GM21723 (cell line): ENCODE measurements at regions not wholly inside any gene's neighbourhood (a gene's known extent, or its start where the extent isn't known, plus 50 kb on each side); places are given as distances from the start of the nearest gene placed in this dataset.
"Not testable (repeated sequence)": the region's sequence is repeated elsewhere in the genome, so short reads cannot be mapped to it uniquely, and the experiment has no call there.

Experiments
- ATAC-seq: cut with Tn5 transposase; IDR thresholded peaks from one replicate; pipeline ENCODE4 v1.9.1; 2021; ENCODE audit warnings: mild to moderate bottlenecking, moderate library complexity; ENCODE audit not compliant: unreplicated experiment

DNA sequence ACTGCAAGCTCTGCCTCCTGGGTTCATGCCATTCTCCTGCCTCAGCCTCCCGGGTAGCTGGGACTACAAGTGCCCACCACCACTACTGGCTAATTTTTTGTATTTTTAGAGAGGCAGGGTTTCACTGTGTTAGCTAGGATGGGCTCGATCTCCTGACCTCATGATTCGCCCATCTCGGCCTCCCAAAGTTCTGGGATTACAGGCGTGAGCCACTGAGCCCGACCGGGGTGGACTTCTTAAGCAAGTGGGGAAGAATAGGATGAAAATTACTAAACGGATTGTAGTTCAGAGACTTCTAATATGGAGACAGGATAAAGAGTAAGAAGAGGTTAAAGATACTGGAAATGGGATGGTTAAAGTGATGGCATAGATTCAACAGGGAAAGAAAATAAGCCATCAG lies 132.3 kb upstream of the IRX2 start:
- no peak for ATAC-seq

DNA sequence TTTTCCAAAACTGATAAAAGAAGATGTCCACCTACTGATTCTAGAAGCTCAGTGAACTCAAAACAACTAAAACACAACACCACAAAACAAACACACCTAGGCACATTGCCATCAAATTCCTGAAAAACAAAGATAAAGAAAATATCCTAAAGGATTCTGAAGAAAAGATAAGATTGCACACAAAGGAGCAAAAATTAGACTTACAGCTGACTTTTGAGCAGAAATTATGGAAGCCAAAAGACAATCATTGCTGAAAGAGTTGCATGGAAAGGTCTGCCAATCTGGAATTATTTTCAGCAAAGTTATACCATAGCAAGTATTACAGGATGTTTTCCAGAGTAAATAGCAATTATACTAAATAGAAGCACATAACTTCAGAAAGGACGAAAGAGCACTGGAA lies 128.2 kb upstream of the IRX2 start:
- no peak for ATAC-seq

DNA sequence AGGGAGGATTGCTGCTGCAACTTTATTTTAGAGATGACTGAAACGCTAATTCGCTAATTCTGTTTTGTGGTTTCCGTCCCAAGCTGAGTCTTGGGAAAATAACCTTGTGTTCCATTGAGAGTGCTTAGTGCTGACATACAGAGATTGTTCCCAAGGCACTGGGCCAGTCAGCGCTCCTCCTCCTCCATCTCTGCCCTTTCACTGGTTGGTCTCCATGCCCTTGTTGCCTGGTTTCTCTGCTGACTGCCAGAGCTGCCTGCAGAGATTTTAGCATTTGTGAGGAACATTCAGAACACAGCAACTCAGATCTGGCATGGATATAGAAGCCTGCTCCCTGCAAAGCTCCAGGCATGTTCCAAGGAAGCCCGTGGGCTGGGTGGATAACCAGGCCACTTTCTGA lies 126.0 kb upstream of the IRX2 start:
- no peak for ATAC-seq

DNA sequence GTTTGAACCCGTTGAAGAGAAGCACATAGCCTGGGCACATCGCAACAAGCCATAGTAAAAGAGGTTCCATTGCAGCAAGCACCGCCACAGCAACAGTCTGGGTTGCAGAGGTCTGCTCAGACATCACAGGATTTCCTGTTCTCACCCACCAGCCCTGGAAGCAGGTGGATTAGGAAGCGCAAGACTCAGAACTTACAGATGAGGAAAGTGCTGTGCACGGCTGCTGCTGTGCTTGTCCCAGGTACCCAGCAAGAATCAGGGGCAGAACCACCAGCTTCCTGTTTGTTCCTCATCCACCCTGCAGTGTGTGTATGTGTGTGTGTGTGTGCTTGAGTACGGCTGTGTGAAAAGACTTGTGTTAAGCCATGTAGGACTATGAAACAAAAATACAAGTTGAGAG lies 124.7 kb upstream of the IRX2 start:
- ATAC-seq = no peak

DNA sequence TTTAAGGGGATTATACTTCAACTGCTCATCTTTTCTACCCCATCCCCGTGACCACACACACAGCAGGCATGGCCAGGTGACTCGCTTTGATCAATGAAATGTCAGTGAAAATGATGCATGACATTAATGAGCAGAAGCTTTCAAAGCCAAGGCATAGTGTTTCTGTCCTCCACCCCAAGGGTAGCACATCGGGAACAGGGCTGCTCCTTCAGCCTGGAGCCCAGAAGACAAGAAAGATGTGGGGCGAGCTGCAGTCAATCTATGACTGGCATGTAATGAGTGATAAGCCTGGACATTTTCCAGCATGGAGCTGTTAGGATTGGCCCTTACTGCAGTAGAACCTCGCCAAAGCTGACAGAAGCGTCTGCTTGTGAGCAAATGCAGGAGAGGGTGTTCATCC lies 122.6 kb upstream of the IRX2 start:
- ATAC-seq = no peak

DNA sequence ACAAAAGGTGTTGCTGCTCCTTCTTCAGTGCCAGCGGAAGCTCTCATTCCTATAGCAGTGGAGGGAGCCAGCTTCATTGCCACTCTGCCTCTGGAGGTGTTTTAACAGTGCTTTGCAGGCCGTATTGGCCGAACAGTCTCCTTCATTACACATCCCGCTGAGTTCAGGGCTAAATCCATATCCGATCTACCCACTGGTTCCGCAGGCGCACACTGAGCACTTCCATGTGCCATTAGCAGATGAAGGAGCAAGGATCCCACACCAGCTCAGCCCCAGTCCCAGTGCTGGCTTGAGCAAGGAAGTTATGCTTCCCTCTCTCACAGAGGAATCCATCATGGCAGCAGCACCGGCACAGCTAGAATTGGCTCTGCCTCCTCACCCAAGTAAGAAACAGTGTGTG lies 121.2 kb upstream of the IRX2 start:
- ATAC-seq = no peak

DNA sequence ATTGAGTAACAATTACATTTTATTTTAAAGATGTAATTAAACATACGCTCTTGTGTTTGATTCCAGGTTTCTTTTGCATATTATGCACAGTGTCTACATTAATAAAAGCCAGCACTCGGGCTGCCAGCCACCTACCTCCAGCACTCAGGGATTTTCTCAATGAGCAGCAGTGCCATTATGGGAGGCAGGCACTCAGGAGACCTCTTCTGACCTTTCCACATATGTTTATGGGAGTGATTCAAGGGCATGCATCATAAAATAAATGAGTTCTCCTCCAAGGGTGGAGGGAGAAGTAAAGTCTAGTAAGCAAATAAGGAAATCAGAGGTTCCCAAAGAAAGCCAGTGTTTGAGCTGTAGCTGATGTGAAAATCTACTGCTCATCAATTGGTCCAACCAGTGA lies 119.8 kb upstream of the IRX2 start:
- ATAC-seq = no peak

DNA sequence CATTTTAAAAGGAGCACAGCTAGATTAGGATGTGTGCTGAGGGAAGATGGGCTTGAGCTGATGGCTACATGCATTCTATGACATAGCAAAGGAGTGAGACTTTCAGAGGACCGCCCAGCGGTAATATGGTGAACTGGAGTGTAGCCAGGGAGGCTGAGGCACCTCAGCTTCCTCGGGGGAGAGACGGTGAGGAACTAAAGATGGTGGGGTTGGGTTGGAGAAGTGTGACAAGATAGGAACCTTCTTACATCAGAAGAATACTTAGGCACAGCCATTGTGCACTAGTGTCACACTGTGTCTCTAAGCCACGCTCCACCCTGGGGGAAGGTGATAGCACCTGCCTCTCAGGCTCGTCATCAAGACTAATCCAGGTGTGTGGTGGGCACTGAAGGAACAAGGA lies 118.0 kb upstream of the IRX2 start:
- no peak for ATAC-seq

DNA sequence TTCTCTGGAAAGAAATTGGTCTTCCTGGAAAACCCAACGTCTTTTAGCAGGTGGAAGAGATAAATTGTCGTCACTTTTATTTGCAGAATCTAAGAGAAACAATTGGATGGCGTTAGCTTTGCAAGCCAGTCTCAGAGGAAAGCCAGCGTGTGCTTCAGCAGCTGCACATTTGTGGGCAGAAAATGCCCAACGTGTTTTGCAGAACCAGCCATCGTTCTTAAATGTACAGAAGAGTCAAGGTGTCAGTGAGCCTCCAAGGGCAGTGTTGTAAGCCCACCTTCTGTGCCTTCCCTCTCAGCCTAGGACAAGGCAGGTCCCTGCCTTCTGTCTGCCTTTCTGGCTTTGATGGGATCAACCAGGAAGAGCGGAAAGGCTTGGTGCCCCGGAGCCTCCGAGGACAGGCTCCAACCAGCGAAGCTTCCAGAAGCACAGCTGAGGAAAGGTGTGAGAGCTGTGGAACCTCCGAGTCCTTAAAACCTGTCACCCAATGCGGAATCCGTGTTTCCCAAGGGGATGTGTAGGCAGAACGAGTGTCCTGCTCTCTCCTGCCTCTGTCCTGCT lies 116.0 kb upstream of the IRX2 start:
- no peak for ATAC-seq

DNA sequence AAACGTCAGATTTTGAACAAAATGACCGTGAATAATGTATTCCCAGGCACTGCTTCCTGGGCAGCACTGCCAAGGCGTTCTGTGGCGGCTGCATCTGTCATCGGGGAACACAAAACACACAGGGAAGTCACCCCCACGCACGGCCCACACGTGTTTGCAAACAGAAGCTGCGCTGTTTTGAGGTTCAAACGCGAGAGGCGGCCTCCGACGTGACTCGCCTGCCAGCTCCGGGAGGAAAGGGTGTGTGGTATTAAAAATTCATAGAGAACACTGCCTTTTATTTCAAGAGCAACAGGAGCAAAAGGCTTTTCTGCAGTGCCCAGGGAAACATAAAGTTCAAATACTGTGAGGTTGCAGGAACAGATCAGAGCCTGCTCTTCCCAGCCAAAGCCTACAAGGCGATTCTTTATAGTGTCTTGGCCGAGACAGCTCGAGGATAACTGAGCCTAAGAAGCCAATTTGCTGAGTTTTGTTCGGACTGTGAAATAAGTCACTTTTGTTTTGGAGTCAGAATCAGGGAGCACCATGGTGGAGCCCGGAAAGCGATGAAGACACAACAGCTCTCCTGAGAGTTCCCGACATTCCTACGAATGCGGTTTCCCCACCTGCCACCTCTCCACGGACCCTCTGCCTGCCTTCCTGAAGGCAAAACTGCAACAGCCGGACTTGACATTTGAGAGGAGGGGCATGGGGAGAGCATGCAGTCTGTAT lies 115.3 kb upstream of the IRX2 start:
- no peak for ATAC-seq

DNA sequence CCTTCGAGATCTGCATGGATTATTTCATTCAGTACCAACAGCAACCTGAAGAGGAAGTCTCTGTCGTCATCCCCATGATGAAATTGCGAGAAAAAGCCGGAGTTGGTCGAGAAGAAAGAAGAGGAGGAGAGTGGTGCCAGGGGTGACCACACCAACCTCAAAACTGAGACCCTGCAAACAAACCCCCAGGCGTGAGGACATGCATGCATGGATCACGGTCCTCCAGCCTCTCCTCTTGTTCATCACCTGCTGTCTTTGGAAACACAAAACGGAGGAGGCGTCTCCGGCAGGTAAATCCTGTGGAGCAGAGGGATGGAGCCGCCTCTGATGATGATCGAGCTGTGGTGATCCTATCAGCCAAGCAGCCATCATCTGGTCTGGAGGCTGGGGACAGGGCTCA lies 114.4 kb upstream of the IRX2 start:
- no peak for ATAC-seq

DNA sequence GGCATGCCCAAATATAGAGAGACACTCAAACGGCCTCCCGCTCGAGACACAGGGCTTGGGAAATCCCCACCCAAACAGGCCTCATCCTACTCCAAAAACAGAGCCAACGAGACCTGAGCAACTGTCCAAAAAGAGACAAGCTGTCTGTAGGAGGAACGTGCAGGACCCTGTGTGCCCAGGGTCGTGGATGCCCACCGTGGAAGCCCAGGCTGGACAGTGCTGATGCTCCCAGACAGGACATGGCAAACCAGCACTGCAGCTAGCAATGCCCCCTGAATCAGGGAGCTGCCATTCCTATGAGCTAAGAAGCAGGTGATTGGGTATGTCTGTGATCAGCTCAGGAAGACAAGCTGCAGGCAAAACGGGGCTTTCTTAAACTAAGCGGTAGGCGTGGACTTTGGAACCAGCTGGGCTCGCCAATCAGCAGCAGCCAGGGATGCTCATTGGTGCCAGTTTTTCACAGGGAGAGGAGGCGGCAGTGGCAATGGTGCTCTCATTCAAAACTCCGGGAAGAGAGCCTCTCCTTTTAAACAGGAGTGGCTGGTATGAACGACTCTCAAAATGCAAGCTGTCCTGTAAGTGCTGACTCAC lies 113.1 kb upstream of the IRX2 start:
- ATAC-seq = no peak

DNA sequence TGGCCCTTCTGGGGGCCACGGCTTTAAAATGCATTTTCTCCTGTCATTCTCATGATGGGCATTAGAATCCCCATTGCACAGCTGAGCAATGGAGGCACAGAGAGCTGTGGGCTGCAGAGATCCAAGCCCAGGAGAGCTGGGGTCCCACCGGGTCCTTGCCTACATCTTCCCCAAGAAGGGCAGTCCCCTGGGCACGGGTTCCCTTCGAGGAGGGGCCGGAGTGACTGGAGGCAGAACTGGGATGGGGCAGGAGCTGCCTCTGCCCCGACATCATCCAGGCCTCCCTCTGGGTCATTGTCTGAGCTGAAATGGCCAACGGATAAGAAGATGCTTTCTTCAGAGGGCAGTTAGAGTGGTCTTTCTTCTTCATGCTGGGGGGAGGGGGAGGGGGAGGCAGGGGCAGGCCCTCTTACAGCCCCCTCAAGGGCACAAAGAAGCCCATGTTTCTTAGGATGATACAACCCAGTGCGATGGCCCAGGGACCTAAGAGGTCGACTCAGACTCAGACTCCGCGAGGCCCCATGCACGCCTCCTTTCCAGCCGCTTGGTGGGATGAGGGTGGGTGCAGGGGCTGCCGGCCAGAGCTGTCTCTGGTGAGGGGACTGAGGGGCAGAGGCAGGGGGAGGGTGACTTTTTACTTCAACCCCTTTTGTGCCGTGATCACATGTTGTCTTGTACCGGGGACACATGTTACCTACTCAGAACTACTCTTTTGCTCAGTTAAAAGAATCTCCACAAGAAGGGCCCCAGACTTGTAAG lies 112.4 kb upstream of the IRX2 start:
- ATAC-seq = no peak

DNA sequence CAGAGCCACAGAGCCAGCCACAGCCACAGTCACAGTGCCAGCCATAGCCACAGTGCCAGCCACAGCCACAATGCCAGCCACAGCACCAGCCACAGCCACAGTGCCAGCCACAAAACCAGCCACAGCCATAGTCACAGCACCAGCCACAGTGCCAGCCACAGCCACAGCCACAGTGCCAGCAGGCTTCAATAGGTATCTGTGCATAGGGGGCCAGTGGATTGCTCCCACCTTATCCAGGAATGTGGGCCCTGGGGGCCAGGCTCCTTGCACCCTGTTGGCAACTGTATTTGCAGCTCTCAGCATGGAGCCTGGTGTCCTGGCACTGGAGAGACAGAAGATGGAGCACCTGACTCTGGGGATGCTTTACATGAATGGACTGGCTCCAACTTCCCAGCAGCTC lies 111.7 kb upstream of the IRX2 start:
- no peak for ATAC-seq

DNA sequence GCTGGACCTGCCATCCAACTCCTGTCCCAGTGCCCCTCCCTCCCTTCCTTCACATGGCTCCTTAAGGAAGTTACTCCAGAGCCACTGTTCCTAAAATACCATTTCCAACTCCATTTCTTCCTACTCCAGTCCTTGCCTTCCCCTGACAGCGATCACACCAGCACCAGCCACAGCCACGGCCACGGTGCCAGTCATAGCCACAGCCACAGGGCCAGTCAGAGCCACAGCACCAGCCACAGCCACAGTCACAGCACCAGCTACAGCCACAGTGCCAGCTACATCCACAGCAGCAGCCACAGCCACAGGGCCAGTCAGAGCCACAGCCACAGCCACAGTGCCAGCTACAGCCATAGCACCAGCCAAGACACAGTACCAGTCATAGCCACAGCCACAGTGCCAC lies 110.7 kb upstream of the IRX2 start:
- ATAC-seq = not testable (repeated sequence)

DNA sequence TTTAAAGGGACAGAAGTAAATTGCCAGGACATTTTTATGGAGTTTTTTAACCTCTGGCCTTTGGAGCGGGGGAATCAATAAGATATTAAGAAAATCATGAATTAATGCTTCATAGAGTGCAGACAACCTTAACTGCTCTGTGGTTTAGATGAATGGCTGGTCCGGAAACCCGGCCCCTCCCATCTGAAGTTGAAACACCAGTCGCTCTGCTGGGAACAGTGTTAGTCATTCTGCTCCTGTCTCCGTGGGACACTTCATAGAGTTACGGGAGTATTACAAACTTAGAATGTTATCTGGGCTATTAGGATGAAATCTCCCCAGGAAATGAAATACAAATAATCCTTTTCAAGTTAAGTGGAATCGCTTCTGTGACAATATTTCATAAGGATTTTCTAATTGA lies 110.1 kb upstream of the IRX2 start:
- ATAC-seq = no peak

DNA sequence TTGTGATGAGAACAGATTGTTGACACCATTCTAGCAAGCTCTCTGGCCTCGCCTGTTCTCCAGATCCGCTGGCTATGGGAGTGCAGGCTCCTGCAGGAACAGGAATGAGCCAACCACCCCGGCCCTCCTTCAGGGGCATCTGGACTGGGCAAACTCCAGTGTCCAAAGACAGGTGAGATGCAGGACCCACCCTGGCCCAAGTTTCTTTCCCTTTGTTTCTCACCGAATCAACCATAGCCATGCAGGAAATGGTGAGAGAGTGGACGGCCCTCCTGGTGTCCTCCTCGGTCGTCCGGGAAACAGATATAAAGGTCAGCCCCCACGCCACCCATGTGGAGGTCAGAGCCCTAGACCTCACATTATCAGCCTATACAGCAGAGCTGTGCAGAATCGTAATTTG lies 108.6 kb upstream of the IRX2 start:
- ATAC-seq = no peak

DNA sequence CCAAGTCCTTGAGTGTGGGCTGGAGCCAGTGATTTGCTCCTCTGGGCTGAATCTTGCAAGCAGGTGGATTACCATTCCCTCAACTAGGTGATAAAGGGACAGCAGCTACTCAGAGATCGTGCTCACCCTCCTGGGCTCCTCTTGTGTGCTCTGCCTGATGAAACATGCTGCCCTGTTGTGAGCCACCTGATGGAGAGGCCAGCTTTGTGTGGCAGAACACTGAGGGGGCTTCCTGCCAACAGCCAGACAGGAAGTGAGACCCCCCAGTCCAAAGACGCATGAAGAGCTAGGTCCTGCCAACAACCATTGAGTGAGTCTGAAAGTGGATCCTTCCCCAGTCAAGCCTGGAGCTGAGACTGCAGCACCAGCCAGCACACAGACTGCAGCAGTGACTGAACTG lies 106.4 kb upstream of the IRX2 start:
- no peak for ATAC-seq

DNA sequence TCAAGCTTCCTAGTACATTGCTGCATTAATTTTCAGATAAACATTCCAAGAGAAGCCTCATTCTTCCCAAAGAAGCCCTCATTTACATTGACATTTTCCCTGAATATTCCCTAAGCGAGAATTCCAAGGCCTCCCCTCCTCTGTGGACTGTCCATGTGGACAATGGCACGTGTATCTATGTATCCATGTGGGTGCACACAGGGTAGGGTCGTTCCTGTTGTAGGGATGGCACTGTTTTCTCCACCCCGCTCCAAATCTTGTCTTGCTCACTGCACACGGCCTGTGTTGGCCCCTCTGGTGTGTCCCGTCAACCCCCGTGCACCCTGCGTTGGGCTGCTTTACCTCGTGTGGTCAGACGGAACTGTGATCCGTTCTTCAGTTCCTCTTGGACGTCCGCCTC lies 104.7 kb upstream of the IRX2 start:
- ATAC-seq = no peak

DNA sequence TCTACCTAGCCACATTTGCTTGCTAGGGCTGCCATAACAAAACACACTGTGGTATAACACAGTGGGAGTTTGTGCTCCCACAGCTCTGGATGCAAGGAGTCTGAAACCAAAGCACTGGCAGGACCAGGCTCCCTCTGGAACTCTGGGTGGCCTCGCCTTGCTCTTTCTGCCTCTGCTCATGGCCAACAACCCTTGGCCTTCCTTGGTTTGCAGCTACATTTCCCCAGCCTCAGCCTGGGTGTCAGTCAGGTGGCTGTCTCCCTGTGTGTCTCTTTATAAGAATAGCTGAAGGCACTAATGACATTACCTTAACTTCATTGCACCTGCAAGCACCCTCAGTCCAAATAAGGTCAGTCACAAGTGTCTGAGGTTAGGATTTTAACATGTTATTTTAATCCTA lies 101.0 kb upstream of the IRX2 start:
- ATAC-seq = no peak

DNA sequence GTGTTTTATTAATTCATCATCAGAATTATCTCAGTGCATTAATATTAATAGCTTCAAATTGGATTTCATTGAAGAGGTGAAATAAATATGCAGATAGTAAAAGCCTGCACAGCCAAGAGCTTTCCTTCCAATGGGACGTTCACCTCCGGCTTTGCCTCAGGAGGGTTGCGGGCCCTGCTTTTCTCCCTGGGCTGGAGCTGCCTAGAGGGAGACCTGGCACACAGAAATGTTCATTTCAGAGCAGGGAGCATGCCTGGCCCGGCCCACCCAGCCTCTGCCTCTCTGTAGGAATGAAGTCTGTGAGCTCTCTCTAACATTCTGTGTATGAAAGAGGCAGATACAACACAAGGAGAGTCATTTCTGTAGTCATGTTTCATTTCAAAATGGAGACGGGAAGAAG lies 100.4 kb upstream of the IRX2 start:
- no peak for ATAC-seq

DNA sequence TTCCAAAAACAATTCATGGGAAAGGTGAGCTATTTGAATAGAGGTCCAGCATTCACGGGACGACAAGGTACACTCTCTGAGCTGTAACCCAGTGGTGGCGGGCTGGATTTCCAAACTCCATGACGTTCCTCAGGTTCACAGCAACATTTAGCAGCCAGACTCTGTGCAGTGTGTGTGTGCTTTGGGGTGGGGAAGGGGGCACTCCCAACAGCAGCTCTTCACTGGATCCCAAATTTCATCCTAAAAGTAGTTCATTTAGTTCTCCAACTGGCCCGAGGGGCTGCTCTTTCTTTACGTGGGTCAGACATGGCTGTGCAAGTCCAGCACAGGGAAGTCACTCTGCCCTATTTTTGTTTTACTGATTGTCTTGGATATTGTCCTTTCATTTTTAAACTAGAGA lies 98.0 kb upstream of the IRX2 start:
- ATAC-seq = no peak
